ENCODE measurements at regions not wholly inside any gene's neighbourhood (a gene's known extent, or its start where the extent isn't known, plus 50 kb on each side); places are given as distances from the start of the nearest gene placed in this dataset.

GRCh38 chr22:49179886-49180682 is 647.6 kb downstream of the BRD1 start:
- Histone ChIP-seq H3K36me3 (ENCODE audit: low read depth) (no peaks in the 10 kb centered on the region), H3K27ac (ENCODE audit: poor library complexity, severe bottlenecking) (no peak overlapping the region), H3K4me1 (ENCODE audit: insufficient read depth, poor library complexity, severe bottlenecking) (no peaks in the 10 kb centered on the region), H3K4me3 (ENCODE audit: severe bottlenecking) (no peak overlapping the region), H3K27me3 (ENCODE audit: insufficient read depth, poor library complexity, severe bottlenecking) (no peaks in the 10 kb centered on the region), H3K9me3 (ENCODE audit: severe bottlenecking) (no peaks in the 10 kb centered on the region)
- no peak for DNase-seq (ENCODE audit: low spot score)
- TF ChIP-seq CTCF (IDR thresholded peaks at IDR 0.05; ENCODE audit: poor library complexity, severe bottlenecking), result no peak
- ATAC-seq (ENCODE audit: low read depth), result no peak

GRCh38 chr22:49179175-49179574 is 648.5 kb downstream of the BRD1 start:
- Histone ChIP-seq H3K9me3 (ENCODE audit: severe bottlenecking) (no peaks in the 10 kb centered on the region), H3K4me1 (ENCODE audit: insufficient read depth, poor library complexity, severe bottlenecking) (no peaks in the 10 kb centered on the region), H3K36me3 (ENCODE audit: low read depth) (no peaks in the 10 kb centered on the region), H3K4me3 (ENCODE audit: severe bottlenecking) (no peak overlapping the region), H3K27me3 (ENCODE audit: insufficient read depth, poor library complexity, severe bottlenecking) (no peaks in the 10 kb centered on the region), H3K27ac (ENCODE audit: poor library complexity, severe bottlenecking) (no peak overlapping the region)
- ATAC-seq (ENCODE audit: low read depth), result no peak
- TF ChIP-seq CTCF (IDR thresholded peaks at IDR 0.05; ENCODE audit: poor library complexity, severe bottlenecking), result no peak
- no peak for DNase-seq (ENCODE audit: low spot score)

- Histone ChIP-seq H3K27me3 (ENCODE audit: insufficient read depth, poor library complexity, severe bottlenecking) (no peaks in the 10 kb centered on the region), H3K4me3 (ENCODE audit: severe bottlenecking) (no peak overlapping the region), H3K9me3 (ENCODE audit: severe bottlenecking) (no peaks in the 10 kb centered on the region), H3K27ac (ENCODE audit: poor library complexity, severe bottlenecking) (no peak overlapping the region), H3K36me3 (ENCODE audit: low read depth) (no peaks in the 10 kb centered on the region), H3K4me1 (ENCODE audit: insufficient read depth, poor library complexity, severe bottlenecking) (no peaks in the 10 kb centered on the region)
- no peak for DNase-seq (ENCODE audit: low spot score)
- TF ChIP-seq CTCF (IDR thresholded peaks at IDR 0.05; ENCODE audit: poor library complexity, severe bottlenecking), result no peak
- ATAC-seq (ENCODE audit: low read depth), result no peak
These were observed 649.2 kb downstream of the BRD1 start for GRCh38 chr22:49178246-49179005.

GRCh38 chr22:49177666-49178065 is 650.0 kb downstream of the BRD1 start:
- DNase-seq (ENCODE audit: low spot score), result no peak
- TF ChIP-seq CTCF (IDR thresholded peaks at IDR 0.05; ENCODE audit: poor library complexity, severe bottlenecking), result no peak
- ATAC-seq (ENCODE audit: low read depth), result no peak
- Histone ChIP-seq H3K9me3 (ENCODE audit: severe bottlenecking) (no peaks in the 10 kb centered on the region), H3K27me3 (ENCODE audit: insufficient read depth, poor library complexity, severe bottlenecking) (no peaks in the 10 kb centered on the region), H3K4me3 (ENCODE audit: severe bottlenecking) (no peak overlapping the region), H3K27ac (ENCODE audit: poor library complexity, severe bottlenecking) (no peak overlapping the region), H3K36me3 (ENCODE audit: low read depth) (no peaks in the 10 kb centered on the region), H3K4me1 (ENCODE audit: insufficient read depth, poor library complexity, severe bottlenecking) (no peaks in the 10 kb centered on the region)

GRCh38 chr22:49176956-49177355 is 650.7 kb downstream of the BRD1 start:
- ATAC-seq (ENCODE audit: low read depth) (no peak), DNase-seq (ENCODE audit: low spot score) (no peak)
- Histone ChIP-seq H3K9me3 (ENCODE audit: severe bottlenecking) (no peaks in the 10 kb centered on the region), H3K27me3 (ENCODE audit: insufficient read depth, poor library complexity, severe bottlenecking) (no peaks in the 10 kb centered on the region), H3K4me1 (ENCODE audit: insufficient read depth, poor library complexity, severe bottlenecking) (no peaks in the 10 kb centered on the region), H3K27ac (ENCODE audit: poor library complexity, severe bottlenecking) (no peak overlapping the region), H3K36me3 (ENCODE audit: low read depth) (no peaks in the 10 kb centered on the region), H3K4me3 (ENCODE audit: severe bottlenecking) (no peak overlapping the region)
- no peak for TF ChIP-seq CTCF (IDR thresholded peaks at IDR 0.05; ENCODE audit: poor library complexity, severe bottlenecking)
